Endothelial cell of umbilical vein (primary cell): ENCODE measurements at regions not wholly inside any gene's neighbourhood (a gene's known extent, or its start where the extent isn't known, plus 50 kb on each side); places are given as distances from the start of the nearest gene placed in this dataset.

Experiments
- BruUV-seq: library from RNA; stranded (reverse); fragments of 400-500 nt; replicated peaks from 2 replicates; lab custom pipeline; 2021; lab: Mats Ljungman, UMichigan
- CTCF ChIA-PET: fragments of 300-600, 350-600 bp; sonication (Branson Sonifier 250); formaldehyde crosslinking; loops from one replicate; lab custom pipeline; 2021; ENCODE audit warnings: antibody characterized with exemption, inconsistent platforms; lab: Charles Lee
- POLR2A ChIA-PET: fragments of 300-600, 350-600 bp; sonication (Branson Sonifier 250); formaldehyde crosslinking; loops from one replicate; lab custom pipeline; 2021; ENCODE audit warnings: antibody characterized with exemption, inconsistent platforms; lab: Charles Lee
- DNase-seq: peaks from one replicate; pipeline ENCODE4 v3.0.0-alpha.2; 2011; ENCODE audit warnings: low read depth, low spot score
- FAIRE-seq: peaks from 2 replicates; lab custom pipeline; 2011; peaks lifted over from hg19 to GRCh38; lab: Jason Lieb, UNC
- H2AFZ ChIP-seq: 2 replicates; pipeline ENCODE4 v1.6.0; 2012; ENCODE audit warnings: low read depth, low read length, control low read depth, inconsistent platforms
- H3K27ac ChIP-seq: 2 replicates; pipeline ENCODE4 v1.5.1; 2011; ENCODE audit warnings: low read depth, mild to moderate bottlenecking, control low read depth, low read length, moderate library complexity; ENCODE audit not compliant: insufficient read depth
- H3K27me3 ChIP-seq, 2 experiments: 2 replicates each; pipeline versions ENCODE4 v1.6.0 to v1.6.1; 2011; ENCODE audit warnings: low read length in 2 of 2, mixed read lengths in 1 of 2; ENCODE audit not compliant: control insufficient read depth in 2 of 2, insufficient read depth in 2 of 2
- H3K36me3 ChIP-seq, 2 experiments: 2 replicates in 1 of 2; 3 replicates in 1 of 2; pipeline ENCODE4 v1.5.1; 2011; ENCODE audit warnings: low read length in 2 of 2, mild to moderate bottlenecking in 1 of 2, moderate library complexity in 1 of 2; ENCODE audit not compliant: control insufficient read depth in 2 of 2, insufficient read depth in 2 of 2; ENCODE audit errors: extremely low read depth in 1 of 2
- H3K4me1 ChIP-seq: 3 replicates; pipeline ENCODE4 v1.5.1; 2011; ENCODE audit warnings: mild to moderate bottlenecking, low read length; ENCODE audit not compliant: control insufficient read depth, insufficient read depth; ENCODE audit errors: extremely low read depth
- H3K4me2 ChIP-seq: 2 replicates; pipeline ENCODE4 v1.6.1; 2011; ENCODE audit warnings: low read length, control low read depth, mixed read lengths; ENCODE audit not compliant: insufficient read depth
- H3K4me3 ChIP-seq, 3 experiments: fragments of 200-600 bp in 1 of 3; sonication (generic), shearing (Covaris generic) in 1 of 3; replicated peaks in 1 of 3; 2 replicates each; pipeline ENCODE4 v1.5.1; 2011 to 2016; ENCODE audit warnings: control low read depth in 3 of 3, low read length in 3 of 3, mild to moderate bottlenecking in 2 of 3, inconsistent platforms in 1 of 3, low read depth in 1 of 3, moderate library complexity in 1 of 3; ENCODE audit not compliant: insufficient read depth in 1 of 3
- H3K79me2 ChIP-seq: 2 replicates; pipeline ENCODE4 v1.6.0; 2012; ENCODE audit warnings: low read length, inconsistent platforms; ENCODE audit not compliant: control insufficient read depth, insufficient read depth
- H3K9ac ChIP-seq: replicated peaks from 2 replicates; pipeline ENCODE3; 2011; ENCODE audit warnings: low read length, control low read depth; ENCODE audit not compliant: insufficient read depth; ENCODE audit errors: extremely low read depth
- H3K9me1 ChIP-seq: replicated peaks from 3 replicates; pipeline ENCODE4 v1.6.0; 2011; ENCODE audit warnings: mild to moderate bottlenecking, low read length; ENCODE audit not compliant: control insufficient read depth, insufficient read depth; ENCODE audit errors: extremely low read depth
- H3K9me3 ChIP-seq: replicated peaks from 2 replicates; pipeline ENCODE4 v1.5.1; 2012; ENCODE audit warnings: low read length, inconsistent platforms; ENCODE audit not compliant: control insufficient read depth, insufficient read depth
- H4K20me1 ChIP-seq: replicated peaks from 2 replicates; pipeline ENCODE3; 2011; ENCODE audit warnings: mild to moderate bottlenecking, low read length; ENCODE audit not compliant: control insufficient read depth, insufficient read depth; ENCODE audit errors: extremely low read depth
- EZH2 ChIP-seq: IDR thresholded peaks from 2 replicates; pipeline ENCODE4 v1.6.1; 2012; ENCODE audit warnings: borderline replicate concordance, low read depth, mild to moderate bottlenecking, moderate library complexity, low read length, inconsistent platforms; ENCODE audit not compliant: severe bottlenecking
- FOS ChIP-seq: IDR thresholded peaks from 2 replicates; pipeline ENCODE4 v1.6.1; 2011; ENCODE audit warnings: mild to moderate bottlenecking, low read length, moderate library complexity, borderline replicate concordance; ENCODE audit not compliant: insufficient read depth
- GATA2 ChIP-seq: IDR thresholded peaks from 2 replicates; pipeline ENCODE4 v1.7.0; 2011; ENCODE audit warnings: low read depth, mild to moderate bottlenecking, moderate library complexity, mixed read lengths, low read length; ENCODE audit not compliant: insufficient read length, insufficient read depth
- JUN ChIP-seq: IDR thresholded peaks from 2 replicates; pipeline ENCODE4 v1.6.1; 2011; ENCODE audit warnings: borderline replicate concordance, low read depth; ENCODE audit not compliant: insufficient read length, insufficient read depth
- MAX ChIP-seq: IDR thresholded peaks from 2 replicates; pipeline ENCODE4 v1.6.1; 2011; ENCODE audit not compliant: insufficient read depth, insufficient read length
- MYC ChIP-seq: IDR thresholded peaks from one replicate; pipeline ENCODE4 v1.6.1; 2011; ENCODE audit warnings: mild to moderate bottlenecking, low read depth, low read length
- POLR2A ChIP-seq: IDR thresholded peaks from 2 replicates; pipeline ENCODE4 v1.6.1; 2012; ENCODE audit warnings: low read depth, mild to moderate bottlenecking, control low read depth, low read length
- POLR2AphosphoS5 ChIP-seq: IDR thresholded peaks from 2 replicates; pipeline ENCODE4 v1.6.1; 2012; ENCODE audit warnings: low read depth, mild to moderate bottlenecking, control low read depth, low read length, moderate library complexity; ENCODE audit not compliant: insufficient read depth
- dilution Hi-C: fragments of 300-500 bp; cut with MboI; formaldehyde crosslinking; loops from one replicate; pipeline ENCODE4 v1.15.0; 2019; ENCODE audit warnings: low sequenced_read_pairs; ENCODE audit not compliant: extremely low pct_ligation_motif_present
- intact Hi-C: fragments of 100-400 bp; cut with micrococcal nuclease; formaldehyde crosslinking; loops from one replicate; pipeline ENCODE4 v1.10.0; 2022
- TF ChIP-seq, protein P1 (sequence below), 2 donors: IDR thresholded peaks; 1 replicate in 1 of 2; 2 replicates in 1 of 2; pipeline ENCODE4 v1.5.1; 2011; ENCODE audit warnings: low read length in 2 of 2, mild to moderate bottlenecking in 2 of 2, moderate library complexity in 2 of 2, control low read depth in 1 of 2, inconsistent platforms in 1 of 2, low read depth in 1 of 2; ENCODE audit not compliant: insufficient read depth in 1 of 2; ENCODE audit errors: extremely low read depth in 1 of 2

DNA sequence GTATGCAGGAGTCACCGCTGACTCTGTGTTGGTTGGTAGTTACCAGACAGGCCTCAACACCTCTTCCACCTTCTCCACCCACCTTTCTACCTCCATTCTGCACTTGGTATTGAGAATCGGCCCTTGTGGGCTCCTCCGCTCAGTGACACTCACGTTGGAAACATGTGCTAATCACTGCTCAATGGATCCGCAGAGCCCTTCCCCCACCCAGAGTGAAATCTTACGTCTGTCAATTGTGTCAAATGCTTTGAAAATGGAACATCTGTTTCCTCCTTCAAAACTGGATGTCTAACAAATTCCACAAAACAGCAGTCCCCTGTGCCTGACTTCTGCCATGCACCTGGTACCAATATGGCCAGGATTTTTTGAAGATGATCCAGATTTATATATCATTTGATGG, 65.5 kb upstream of the NRIP1 start:
- Histone ChIP-seq H3K27me3 (peaks cover 0 to under 1% of the 10 kb centered on the region in 2 experiments), H3K4me1 (peaks cover 3% of the 10 kb centered on the region), H3K4me2 (no peak overlapping the region), H2AFZ (no peak overlapping the region), H3K9me3 (no peaks in the 10 kb centered on the region), H3K4me3 (no peak overlapping the region), H3K36me3 (no peaks in the 10 kb centered on the region), H3K79me2 (no peaks in the 10 kb centered on the region), H3K9ac (no peak overlapping the region), H4K20me1 (no peaks in the 10 kb centered on the region), H3K9me1 (no peaks in the 10 kb centered on the region), H3K27ac (no peak overlapping the region)
- TF ChIP-seq EZH2 (no peak), GATA2 (no peak), JUN (no peak), POLR2A (no peak), FOS (no peak), POLR2AphosphoS5 (no peak), MAX (no peak), MYC (no peak)
- TF ChIP-seq, protein P1, sequence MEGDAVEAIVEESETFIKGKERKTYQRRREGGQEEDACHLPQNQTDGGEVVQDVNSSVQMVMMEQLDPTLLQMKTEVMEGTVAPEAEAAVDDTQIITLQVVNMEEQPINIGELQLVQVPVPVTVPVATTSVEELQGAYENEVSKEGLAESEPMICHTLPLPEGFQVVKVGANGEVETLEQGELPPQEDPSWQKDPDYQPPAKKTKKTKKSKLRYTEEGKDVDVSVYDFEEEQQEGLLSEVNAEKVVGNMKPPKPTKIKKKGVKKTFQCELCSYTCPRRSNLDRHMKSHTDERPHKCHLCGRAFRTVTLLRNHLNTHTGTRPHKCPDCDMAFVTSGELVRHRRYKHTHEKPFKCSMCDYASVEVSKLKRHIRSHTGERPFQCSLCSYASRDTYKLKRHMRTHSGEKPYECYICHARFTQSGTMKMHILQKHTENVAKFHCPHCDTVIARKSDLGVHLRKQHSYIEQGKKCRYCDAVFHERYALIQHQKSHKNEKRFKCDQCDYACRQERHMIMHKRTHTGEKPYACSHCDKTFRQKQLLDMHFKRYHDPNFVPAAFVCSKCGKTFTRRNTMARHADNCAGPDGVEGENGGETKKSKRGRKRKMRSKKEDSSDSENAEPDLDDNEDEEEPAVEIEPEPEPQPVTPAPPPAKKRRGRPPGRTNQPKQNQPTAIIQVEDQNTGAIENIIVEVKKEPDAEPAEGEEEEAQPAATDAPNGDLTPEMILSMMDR (IDR thresholded peaks at IDR 0.05; ENCODE audit: extremely low read depth in 1 of 2, insufficient read depth in 1 of 2, low read depth in 1 of 2, low read length in 2 of 2), result no peak
- intact Hi-C loops (loop anchor here (10.0 kb wide), 1 partner anchor 354 kb away; no protein-coding TSS in a partner anchor), dilution Hi-C loops (no loop called here)
- no peak for FAIRE-seq
- ChIA-PET POLR2A (no interaction called here), CTCF (no interaction called here)
- BruUV-seq, result no TSS peak
- no peak for DNase-seq
